NCI-H345 treated with DMSO at 0.1 percent for 48 hours (cell line): ENCODE measurements at regions not wholly inside any gene's neighbourhood (a gene's known extent, or its start where the extent isn't known, plus 50 kb on each side); places are given as distances from the start of the nearest gene placed in this dataset.

ENCODE experiments used
- DNase-seq: peaks from one replicate; lab custom pipeline; 2025; ENCODE audit not compliant: unreplicated experiment; lab: John Stamatoyannopoulos, UW

DNA sequence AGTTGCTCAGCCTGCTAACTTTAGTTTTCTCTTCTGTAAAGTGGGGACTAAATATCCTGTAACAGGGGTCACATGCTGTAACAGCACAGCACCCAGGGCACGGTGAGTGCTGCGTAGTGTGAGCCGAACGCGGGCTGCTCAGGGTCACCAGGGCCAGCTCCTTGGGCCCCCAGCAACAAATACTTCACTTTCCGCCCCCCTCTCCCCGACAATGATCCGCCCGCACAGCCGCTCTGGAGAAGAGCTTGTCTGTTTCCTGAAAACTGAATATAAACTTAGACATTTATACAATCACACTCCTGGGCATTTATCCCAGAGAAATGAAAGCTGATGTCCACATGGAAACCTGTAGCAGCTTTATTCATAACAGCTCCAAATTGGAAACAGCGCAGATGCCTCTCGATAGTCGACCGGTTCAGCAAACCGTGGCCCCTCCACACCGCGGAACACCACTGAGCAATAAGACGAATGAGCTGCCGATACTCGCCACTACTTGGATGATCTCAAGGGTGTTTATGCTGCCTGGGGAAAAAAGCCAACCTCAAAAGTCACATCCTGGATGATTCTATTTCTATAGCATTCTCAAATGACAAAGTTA is 267.2 kb downstream of the PARN start:
- DNase-seq = no peak

DNA sequence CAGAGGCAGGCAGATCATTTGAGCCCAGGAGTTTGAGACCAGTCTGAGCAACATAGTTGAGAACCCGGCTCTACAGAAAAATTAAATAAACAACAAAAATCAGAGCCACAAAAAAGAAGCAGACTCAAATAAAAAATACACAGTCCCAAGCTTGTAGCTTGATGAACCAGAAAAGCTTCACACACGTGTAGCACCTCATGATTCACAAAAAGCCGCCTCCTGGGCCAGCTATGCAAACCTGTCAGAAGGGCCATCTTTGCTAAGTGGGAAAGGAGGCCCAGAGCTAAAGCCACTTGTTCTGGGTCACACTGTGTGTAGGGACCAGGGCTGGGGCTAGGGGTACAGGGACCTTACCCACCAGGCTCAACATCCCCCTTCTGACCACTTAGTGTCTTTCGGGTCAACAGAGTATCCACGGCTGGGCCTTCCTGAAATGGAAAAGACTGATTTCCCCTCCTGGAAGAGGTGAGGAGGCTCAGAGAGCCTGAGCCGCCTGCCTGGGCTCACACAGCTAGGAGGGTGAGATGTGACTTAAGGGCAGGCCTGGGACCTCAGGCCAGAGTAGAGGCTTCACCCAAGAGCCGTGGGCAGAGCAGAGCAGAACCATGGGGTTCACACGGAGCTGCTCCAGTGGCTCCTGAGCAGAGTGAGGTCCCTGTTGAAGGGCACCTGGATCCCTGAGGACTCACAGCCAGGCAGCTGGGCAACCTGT is 269.6 kb downstream of the PARN start:
- no peak for DNase-seq

DNA sequence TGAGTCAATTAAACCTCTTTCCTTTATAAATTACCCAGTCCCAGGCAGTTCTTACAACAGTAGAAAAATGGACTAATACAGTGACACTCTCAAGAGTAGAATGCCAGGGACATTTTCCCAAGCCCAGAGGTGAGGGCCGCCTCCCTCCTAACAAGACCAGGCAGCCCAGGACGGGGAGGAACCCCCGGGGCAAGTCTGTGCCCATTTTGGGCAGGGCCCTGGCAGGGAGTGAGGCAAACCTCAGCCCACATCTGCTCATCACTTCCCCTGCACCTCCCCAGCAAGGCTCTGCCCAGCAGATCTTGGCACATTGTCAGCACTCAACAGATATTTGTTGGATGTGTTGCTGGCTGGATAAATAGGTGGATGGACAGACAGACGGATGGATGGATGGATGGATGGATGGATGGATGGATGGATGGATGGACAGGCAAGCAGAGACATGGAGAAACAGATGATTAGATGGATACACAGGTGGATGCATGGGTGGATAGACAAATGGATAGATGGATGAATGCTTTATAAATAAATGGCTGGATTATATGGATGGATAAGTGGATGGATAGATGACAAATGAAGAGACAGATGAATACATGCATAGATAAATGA is 271.3 kb downstream of the PARN start:
- DNase-seq = no peak

DNA sequence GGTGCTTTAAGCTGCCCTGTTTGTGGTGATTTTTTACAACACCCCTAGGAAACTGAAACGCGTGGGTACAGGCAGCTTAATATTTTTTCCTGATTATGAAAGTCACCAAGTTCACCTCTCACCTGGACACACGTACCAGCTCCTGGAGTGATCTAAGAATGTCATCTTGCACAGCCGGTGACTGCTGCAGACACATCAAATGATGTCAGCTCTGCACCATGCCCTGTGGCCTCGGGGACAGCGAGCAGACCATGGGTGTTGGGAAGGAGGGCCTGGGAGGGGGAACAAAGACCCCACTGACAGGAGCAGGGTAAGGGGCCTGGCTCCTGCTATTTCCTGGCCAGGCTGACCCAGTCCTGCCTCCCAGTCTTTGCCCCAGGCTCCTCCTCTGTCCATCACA is 272.7 kb downstream of the PARN start:
- DNase-seq = no peak

DNA sequence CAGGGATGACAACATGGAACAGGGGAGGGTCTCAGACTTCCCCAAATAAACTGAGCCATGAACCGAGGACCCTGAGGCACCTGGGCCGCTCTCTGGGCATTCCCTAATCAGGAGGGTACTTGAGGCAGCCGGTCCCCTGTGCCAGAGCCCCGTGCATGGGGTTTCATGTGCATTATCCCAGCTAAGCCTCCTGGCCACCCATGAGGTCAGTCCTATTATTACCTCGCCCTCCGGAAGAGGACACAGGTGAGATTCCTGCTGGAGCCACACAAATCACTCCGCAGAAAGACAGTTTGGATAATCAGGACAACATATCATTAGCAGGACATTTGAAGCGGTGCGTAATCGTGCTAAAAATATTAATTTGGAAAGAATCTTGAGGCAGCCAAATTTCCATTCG is 274.0 kb downstream of the PARN start:
- no peak for DNase-seq

DNA sequence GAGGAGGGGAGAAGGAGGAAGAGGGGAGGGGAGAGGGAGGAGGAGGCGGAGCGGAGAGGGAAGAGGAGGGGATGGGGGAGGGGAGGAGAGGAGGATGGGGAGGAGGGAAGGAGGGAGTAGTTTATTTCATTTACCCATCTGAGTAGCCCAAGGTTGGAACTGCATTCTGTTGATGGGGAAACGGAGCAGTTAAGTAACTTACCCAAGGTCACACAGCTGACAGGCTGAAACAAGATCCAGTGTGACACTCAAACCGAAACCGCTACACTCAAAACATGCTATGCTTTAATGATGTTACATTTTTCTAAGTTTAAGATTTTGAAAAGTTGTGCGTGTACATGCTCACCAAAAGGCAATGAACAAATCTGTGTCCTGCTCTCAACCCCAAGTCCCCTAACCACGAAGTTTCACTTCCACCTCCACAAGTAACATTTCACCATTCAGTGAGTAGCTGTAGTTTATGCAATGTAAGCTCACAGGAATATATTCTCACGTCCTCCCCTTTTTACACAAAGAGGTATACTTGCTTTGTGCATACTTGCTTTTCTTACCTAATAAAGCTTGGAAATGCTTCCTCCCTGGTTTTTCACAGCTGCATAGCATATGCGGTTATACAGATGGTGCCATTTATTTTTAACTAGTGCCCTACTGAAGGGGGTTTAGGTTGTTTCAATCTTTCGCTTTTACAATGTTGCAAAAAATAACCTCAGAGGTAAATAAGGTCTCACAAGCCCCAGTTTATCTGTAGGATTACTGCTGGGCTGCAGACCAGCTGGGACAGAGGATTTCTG is 275.3 kb downstream of the PARN start:
- DNase-seq = no peak

DNA sequence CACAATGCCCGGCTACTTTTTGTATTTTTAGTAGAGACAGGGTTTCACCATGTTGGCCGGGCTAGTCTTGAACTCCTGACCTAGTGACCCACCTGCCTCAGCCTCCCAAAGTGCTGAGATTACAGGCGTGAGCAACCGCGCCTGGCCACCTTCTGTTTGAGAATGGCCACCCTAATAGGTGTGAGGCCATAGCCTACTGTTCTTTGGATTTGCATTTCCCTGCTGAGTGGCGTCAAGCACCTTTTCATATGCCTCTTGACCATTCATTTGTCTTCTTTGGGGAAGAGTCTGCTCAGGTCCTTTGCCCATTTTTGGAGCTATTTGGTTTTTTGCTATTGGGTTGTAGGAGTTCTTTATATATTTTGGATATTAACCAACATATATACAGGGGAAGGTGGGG is 276.7 kb downstream of the PARN start:
- DNase-seq = no peak

DNA sequence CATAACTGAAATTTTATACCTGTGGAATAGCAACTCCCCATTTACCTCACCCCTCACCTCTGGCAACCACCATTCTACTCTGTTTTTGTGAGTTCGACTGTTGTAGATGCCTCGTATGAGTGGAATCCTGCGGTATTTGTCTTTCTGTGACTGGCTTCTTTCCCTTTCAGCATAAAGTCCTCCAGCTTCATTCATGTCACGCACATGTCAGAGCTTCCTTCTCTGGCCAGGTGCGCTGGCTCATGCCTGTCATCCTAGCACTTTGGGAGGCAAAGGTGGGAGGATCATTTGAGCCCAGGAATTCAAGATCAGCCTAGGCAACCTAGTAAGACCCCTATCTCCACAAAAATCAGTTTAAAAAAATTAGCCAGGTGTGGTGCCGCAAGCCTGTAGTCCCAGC is 278.4 kb downstream of the PARN start:
- DNase-seq = no peak

DNA sequence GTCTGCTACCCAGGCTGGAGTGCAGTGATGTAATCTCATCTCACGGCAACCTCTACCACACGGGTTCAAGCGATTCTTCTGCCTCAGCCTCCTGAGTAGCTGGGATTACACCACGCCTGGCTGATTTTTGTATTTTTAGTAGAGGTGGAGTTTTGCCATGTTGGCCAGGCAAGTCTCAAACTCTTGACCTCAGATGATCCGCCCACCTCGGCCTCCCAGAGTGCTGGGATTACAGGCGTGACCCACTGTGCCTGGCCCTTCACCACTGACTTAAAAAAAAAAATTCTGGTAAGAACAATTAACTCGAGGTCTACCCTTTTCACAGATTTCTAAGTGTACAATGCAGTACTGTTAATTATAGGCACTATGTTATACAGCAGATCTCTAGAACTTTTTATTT is 279.4 kb downstream of the PARN start:
- no peak for DNase-seq

DNA sequence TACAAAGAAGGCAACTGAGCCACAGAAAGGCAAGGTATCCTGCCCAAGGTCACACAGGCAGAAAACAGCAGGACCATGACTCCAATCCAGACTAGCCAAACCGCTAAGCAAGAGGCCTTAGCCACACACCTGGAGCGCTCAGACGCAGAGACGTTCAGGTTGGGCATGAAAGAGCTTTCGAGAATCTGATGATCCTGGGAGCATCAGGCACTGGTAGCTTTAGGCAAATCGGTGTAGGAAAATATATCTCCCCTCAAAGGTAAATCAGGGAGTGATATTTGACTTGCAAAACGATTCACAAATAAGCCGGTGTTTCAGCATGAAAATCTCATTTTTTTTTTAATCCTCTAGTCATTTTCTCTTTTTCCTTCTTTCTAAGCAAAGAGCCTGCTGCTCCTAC is 279.0 kb downstream of the MRTFB start:
- DNase-seq = no peak

DNA sequence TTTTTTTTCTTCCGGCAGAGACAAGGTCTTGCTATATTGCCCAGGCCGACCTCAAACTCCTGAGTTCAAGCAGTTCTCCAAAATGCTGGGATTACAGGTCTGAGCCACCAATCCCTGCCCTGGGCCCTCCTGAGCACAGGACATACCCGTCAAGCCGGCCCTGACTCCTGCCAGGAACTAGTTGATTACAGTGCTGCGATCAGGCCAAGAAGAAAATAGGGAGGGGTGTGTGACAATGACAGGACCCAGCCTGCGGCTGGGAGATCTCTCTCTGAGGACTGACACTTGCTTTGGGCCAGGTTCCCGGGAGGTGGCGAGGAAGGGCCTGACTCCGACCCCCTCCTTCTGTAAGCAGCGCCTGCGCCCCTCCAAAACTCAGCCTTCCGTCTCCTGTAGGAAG is 276.6 kb downstream of the MRTFB start:
- no peak for DNase-seq

DNA sequence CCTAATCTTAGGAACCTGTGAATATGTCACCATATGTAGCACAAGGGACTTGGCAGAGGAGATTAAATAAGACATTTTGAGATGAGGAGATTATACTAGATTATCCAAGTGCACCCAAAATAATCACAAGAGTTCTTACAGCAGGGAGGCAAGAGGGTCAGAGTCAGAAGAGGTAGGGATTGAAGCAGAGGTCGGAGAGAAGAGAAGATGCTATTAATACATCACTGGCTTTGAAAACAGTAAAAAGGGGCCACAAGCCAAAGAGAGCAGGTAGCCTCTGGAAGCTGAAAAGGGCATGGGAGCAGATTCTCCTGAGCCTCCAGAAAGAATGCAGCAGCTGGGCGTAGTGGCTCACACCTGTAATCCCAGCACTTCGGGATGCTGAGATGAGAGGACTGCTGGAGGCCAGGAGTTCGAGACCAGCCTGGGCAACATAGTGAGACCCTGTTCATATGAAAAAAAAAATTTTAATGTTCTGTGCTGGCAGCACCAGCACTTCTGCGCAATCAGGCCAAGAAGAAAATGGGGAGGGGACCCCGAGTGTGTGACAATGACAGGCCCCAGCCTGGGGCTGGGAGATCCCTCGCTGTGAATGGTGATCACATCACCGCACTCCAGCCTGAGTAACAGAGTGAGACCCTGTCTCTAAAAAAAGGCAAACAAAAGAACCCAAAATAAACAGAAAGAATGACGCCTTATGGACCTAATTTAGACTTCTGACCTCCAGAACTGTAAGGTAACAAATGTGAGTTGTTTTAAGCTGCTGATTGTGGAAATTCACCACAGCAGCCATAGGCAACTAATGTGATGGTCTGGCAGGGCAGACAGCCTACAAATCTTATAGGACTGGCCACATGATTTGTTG is 275.4 kb downstream of the MRTFB start:
- DNase-seq = no peak

DNA sequence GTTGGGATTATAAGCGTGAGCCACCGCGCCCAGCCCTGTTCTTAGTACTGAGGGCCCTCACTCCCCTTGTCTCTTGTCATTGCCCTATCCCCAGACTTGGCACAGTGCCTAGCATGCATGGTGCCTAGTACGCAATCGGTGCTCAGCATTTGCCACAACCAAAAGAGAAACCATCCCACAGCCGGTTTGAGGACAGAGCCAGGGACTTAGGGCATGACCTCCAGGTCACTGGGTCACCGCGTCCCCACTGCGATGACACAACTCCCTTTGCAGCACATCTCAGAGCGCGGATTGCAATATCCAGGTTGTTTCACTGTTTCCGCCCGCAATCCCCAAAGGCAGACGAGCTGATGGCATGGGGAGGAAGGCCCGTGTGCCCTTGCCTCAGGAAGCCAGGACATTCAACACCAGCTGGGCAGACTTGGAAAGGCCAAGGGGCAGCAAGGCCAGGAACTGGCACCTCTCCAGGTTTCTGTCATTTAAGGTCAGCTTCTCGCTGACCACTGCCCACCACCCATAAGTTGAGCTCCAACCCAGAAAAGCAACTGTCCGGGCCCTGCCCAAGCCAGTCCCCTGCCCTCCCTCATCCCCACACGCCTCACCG is 274.5 kb downstream of the MRTFB start:
- DNase-seq = no peak

DNA sequence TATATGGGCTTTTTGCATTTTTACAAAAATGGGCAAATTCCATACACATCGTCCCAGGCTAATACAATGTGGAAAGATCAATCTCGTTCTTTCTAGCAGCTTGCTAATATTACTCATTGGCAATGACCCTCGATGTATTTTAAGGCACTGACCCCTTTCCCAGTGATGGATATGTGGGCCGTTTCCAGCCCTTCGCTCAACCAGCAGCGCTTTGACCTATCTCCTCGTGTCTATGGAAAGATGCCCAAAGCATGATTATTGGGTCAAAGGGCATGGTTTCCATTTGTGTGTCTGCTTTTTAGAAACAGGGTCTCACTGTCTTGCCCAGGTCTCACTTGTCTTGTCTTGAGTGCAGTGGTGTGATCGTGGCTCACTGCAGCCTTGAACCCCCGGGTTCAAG is 273.8 kb downstream of the MRTFB start:
- no peak for DNase-seq

DNA sequence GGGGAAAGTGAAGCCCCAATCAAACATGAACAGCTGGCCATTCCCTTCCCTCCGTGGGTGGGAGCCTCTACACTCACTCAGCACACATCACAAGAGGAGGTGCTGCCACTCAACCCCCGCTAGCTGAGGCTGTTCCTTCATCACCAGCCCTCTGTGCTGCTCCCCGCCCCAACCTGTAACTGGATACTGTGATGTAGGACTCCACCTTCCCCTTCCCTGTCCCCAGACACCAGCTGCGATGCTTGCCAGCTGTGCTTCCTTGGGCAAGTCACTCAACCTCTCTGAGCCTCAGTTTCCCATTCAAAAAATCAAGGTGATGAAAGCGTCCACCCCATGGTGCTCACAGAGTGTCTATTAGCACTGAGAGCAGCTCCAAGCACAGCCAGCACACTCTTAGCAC is 273.2 kb downstream of the MRTFB start:
- DNase-seq = no peak

DNA sequence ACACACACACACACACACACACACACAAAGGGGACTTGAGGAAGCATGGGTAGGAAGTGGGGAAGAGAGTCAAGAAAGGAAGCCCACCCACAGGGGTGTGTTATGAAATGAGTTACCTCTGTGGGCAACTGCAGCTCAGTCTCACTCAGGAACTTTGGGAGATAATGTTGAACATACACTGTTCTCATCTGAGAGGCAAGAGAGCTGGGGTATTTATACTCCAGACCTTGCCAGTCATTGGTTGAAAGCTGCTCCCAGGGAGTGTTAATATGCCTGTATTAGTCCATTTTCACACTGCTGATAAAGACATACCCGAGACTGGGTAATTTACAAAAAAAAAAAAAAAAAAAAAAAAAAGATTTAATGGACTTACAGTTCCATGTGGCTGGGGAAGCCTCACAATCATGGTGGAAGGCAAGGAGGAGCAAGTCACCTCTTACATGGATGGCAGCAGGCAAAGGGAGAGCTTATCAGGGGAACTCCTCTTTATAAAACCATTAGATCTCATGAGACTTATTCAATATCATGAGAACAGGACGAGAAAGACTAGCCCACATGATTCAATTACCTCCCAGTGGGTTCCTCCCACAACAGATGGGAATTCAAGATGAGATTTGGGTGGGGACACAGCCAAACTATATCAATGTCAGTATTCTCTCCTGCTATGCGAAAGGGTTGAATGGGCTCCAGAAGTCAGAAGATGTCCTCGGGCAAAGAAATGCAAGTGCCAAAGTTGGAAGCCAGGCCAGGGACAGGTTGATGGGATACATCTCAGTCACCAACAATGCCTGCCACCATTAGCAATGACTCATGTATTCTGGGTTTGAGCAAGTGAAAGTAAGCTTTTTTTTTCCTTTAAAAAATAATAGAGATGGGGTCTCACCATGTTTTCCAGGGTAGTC is 270.5 kb downstream of the MRTFB start:
- no peak for DNase-seq

DNA sequence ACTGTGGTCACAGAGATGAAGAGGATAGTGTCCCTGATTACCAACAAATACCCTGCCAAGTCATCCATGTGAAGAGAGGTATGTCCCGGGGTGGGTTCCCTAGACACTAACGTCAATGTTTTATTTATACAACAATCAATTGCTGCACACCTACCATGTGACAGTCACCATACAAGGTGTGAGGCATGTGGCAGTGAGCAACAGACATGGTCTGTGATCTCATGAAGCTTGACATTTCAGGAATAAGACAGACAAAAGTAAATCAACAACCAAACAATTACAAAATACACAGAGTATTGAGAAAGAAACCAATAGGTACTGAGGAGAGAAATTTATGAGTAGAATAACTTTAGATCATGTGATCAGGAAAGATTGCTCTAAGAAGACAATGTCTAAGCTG is 268.6 kb downstream of the MRTFB start:
- DNase-seq = no peak

DNA sequence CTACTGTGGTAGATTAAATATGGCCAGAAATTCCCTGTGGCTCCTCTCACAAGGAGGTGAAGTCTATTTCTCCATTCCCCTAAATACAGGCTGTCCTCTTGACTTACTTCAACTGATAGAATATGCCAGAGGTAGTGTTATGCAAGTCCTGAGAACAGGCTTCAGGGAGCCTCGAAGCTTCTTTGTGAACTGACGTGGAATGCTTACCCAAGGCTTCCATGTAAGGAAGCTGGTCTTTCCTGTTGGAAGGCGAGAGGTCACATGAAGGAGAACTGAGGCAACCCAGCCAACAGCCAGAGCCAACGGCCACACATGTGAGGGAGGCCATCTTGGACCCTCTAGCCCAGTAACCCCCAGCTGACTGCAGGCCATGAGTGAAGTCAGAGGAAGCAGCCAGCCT is 267.9 kb downstream of the MRTFB start:
- DNase-seq = no peak

DNA sequence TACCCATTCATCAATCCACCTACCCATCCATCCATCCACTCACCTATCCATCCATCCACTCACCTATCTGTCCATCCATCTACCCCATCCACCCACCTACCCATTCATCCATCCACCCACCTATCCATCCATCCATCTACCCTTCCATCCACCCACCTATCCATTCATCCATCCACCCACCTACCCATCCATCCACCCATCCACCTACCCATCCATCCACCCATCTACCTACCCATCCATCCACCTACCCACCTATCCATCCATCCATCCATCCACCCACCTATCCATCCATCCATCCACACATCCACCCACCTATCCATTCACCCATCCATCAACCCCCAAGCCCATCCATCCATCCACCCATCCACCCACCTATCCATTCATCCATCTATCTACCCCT is 267.1 kb downstream of the MRTFB start:
- DNase-seq = no peak
